Aorta (tissue), 5 donors: ENCODE measurements at regions not wholly inside any gene's neighbourhood (a gene's known extent, or its start where the extent isn't known, plus 50 kb on each side); places are given as distances from the start of the nearest gene placed in this dataset.

Source experiments
- ATAC-seq: fragments of 200-7000 bp; cut with Tn5 transposase; one replicate; pipeline ENCODE4 v1.9.1; 2022; ENCODE audit warnings: moderate library complexity; ENCODE audit not compliant: low FRiP score
- DNase-seq, 2 donors: peaks; one replicate each; pipeline ENCODE4 v3.0.0-alpha.2; 2020
- H3K27ac ChIP-seq, 2 donors: one replicate each; pipeline ENCODE4 v1.5.1; 2013; ENCODE audit warnings: low read length in 2 of 2, mild to moderate bottlenecking in 2 of 2, moderate library complexity in 2 of 2, control low read depth in 1 of 2, inconsistent platforms in 1 of 2, low read depth in 1 of 2
- H3K27me3 ChIP-seq, 2 donors: one replicate each; pipeline ENCODE4 v1.6.1; 2013; ENCODE audit warnings: control low read depth in 1 of 2, low read length in 1 of 2, mild to moderate bottlenecking in 1 of 2, moderate library complexity in 1 of 2; ENCODE audit not compliant: insufficient read depth in 2 of 2, control insufficient read depth in 1 of 2
- H3K36me3 ChIP-seq, 2 donors: one replicate each; pipeline ENCODE4 v1.6.1; 2013; ENCODE audit warnings: control low read depth in 1 of 2, low read length in 1 of 2, mild to moderate bottlenecking in 1 of 2; ENCODE audit not compliant: insufficient read depth in 2 of 2, control insufficient read depth in 1 of 2
- H3K4me1 ChIP-seq, 2 donors: one replicate each; pipeline ENCODE4 v1.6.1; 2013; ENCODE audit warnings: low read length in 2 of 2, control low read depth in 1 of 2, mild to moderate bottlenecking in 1 of 2, moderate library complexity in 1 of 2; ENCODE audit not compliant: insufficient read depth in 2 of 2, control insufficient read depth in 1 of 2
- H3K4me3 ChIP-seq, 2 donors: one replicate each; pipeline ENCODE4 v1.5.1; 2013; ENCODE audit warnings: low read length in 2 of 2, control low read depth in 1 of 2, mild to moderate bottlenecking in 1 of 2
- H3K9me3 ChIP-seq: one replicate; pipeline ENCODE4 v1.6.1; 2013; ENCODE audit warnings: mild to moderate bottlenecking, low read length; ENCODE audit not compliant: control insufficient read depth
- WGBS, 2 donors: extraction: QIAGEN DNeasy Blood & Tissue Kit; methylation state at CpG; one replicate each; pipeline ENCODE4 v1.1.7; 2013; 5-methylcytosine and 5-hydroxymethylcytosine counted together
- intact Hi-C, 2 donors: fragments of 100-400 bp; cut with DNase I; formaldehyde crosslinking; loops; one replicate each; pipeline versions ENCODE4 v1.14.2 to v1.15.0; 2022
- donor health status: healthy with polysubstance abuse.
- donor health status: Bipolar disorder and iron deficiency.
- donor health status: DM: no; HTN: no; CAD: no.
- donor health status: DM: no; HTN: no; CAD: no.
- donor health status: DM: yes; HTN: yes; CAD: no.

DNA sequence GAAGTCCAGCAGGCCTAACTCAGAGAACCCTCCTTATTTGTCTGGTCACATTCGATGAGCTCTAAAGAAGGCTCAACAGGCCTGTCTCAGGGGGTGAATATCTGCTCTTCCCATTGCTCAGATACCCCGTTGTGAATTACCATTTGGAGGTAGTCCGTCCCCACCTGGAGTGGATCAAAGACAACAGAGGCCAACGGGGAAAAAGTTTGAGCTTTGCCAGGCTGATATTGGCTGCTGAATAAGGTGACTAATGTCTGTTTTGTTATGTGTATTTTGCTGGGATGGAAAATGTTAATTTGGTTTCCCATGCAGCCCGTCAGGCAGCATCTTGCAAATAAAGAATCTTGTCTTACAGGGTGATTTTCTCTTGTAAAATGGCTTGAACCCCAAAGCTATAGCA, 69.2 kb upstream of the EPS8L3 start:
- Histone ChIP-seq H3K27me3 (no peaks in the 10 kb centered on the region), H3K27ac (no peak overlapping the region), H3K4me3 (no peak overlapping the region), H3K9me3 (no peaks in the 10 kb centered on the region), H3K4me1 (no peaks in the 10 kb centered on the region), H3K36me3 (no peaks in the 10 kb centered on the region)
- intact Hi-C loops = no loop called here
- DNase-seq (no peak), ATAC-seq (no peak)
- 75 to 79% methylated on average over 5 of the region's 5 CpGs for WGBS, 2 donors

DNA sequence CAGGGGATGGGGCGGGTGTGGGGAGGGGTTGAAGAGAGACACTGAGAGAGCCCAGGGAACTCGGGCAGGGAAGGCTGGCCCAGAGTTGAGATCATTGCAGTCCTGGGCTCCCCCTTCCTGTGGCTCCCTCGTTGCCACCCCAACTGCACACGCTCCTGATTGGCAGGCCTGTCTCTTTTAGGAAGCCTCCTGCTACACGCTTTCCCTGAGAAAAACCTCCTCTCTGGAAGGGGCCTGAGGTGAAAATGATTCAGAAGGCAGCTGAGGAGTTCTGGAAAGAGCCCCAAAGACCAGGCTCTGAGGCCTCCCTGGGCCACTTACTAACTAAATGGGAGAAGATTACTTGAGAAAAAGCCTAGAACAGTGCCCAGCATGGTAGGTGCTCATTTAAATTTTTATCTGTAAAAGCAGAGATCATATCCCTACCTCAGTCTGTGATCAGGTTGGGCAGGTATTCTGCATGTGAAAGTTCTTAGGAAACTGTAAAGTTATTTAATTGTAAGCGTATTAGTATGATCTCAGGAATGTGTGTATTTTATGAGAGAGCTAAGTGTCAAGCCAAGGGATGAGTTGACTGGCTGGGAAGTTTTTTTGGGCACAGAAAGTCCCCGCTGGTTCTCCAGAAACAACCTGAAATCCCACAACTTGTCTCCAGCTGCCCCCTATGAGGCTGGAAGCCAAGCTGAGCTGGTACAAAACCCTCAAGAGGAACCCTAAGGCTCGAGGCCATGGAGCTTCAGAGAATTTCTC, 65.2 kb upstream of the EPS8L3 start:
- no peaks in the 10 kb centered on the region for H3K36me3 ChIP-seq
- H3K27me3 ChIP-seq = no peaks in the 10 kb centered on the region
- no peak for DNase-seq
- no peak overlapping the region for H3K27ac ChIP-seq
- no peak for ATAC-seq
- 74 to 80% methylated on average over 8 of the region's 8 CpGs for WGBS, 2 donors
- H3K4me1 ChIP-seq = no peaks in the 10 kb centered on the region
- no peaks in the 10 kb centered on the region for H3K9me3 ChIP-seq
- intact Hi-C loops = no loop called here
- no peak overlapping the region for H3K4me3 ChIP-seq

DNA sequence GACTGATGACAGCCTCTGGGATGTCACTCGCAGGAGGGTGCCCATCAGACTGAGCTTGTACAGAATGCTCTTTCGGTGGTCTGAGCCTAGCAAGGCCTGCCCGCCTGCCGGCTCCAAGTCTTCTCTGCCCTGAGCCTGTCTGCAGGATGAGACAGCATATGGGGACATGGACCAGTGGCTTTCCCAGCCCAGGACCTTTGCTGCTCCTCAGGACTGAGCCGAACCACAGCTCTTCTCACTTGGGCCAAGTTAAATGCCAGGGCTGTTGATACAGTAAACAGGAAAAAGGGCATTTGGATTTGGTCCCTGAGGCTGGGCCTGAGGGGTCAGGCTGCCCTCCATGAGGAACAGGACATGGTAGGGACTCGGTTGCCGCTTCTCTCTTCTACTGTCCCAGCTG, 64.3 kb upstream of the EPS8L3 start:
- H3K4me1 ChIP-seq = peaks cover 0 to 2% of the 10 kb centered on the region in 2 donors
- no peaks in the 10 kb centered on the region for H3K9me3 ChIP-seq
- H3K27me3 ChIP-seq = no peaks in the 10 kb centered on the region
- no peak for ATAC-seq
- 86 to 88% methylated on average over 7 of the region's 7 CpGs for WGBS, 2 donors
- H3K4me3 ChIP-seq = no peak overlapping the region
- H3K27ac ChIP-seq = no peak overlapping the region
- H3K36me3 ChIP-seq = no peaks in the 10 kb centered on the region
- no peak for DNase-seq
- intact Hi-C loops = no loop called here

DNA sequence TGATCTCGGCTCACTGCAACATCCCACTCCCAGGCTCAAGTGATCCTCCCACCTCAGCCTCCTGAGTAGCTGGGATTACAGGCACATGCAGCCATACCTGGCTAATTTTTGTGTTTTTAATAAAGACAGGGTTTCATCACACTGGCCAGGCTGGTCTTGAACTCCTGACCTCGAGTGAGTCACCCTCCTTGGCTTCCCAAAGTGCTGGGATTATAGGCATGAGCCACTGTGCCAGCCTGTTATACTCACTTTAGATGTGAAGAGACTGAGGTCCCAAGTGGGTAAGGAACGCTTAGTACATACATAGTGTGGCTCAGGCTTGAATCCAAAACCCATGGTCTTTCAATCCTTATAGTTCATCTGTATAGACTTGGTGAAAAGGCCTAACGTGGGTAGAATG, 63.7 kb upstream of the EPS8L3 start:
- H3K27me3 ChIP-seq = no peaks in the 10 kb centered on the region
- H3K36me3 ChIP-seq = no peaks in the 10 kb centered on the region
- DNase-seq = no peak
- no peak for ATAC-seq
- H3K4me3 ChIP-seq = no peak overlapping the region
- H3K27ac ChIP-seq = no peak overlapping the region
- no peaks in the 10 kb centered on the region for H3K9me3 ChIP-seq
- intact Hi-C loops = no loop called here
- WGBS, 2 donors = 88 to 95% methylated on average over 4 of the region's 4 CpGs
- H3K4me1 ChIP-seq = peaks cover 0 to 2% of the 10 kb centered on the region in 2 donors

DNA sequence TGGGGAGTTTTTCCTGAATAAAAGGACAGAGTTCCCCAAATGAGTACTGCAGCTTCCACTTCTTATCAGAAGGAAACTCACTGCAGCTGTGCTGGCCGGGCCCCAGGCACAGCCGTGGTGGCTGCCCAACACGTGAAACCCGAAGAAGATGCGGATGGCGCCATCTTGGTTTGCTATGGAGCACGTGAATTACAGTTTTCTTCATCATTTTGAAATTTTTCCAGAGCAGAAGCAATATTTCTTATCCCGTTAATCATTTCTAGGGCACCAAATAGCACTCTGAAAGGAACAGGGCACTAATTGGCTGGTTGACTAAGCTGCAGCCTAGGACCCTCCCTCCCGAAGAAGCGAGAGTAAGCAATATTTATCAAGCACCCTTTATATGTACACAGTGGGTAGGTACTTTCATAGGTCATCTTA, 63.2 kb upstream of the EPS8L3 start:
- Histone ChIP-seq H3K4me3 (no peak overlapping the region), H3K27me3 (no peaks in the 10 kb centered on the region), H3K27ac (no peak overlapping the region), H3K4me1 (peaks cover 0 to 4% of the 10 kb centered on the region in 2 donors), H3K36me3 (no peaks in the 10 kb centered on the region), H3K9me3 (no peaks in the 10 kb centered on the region)
- no peak for DNase-seq
- WGBS, 2 donors = 83 to 85% methylated on average over 10 of the region's 10 CpGs
- no peak for ATAC-seq
- intact Hi-C loops = no loop called here

DNA sequence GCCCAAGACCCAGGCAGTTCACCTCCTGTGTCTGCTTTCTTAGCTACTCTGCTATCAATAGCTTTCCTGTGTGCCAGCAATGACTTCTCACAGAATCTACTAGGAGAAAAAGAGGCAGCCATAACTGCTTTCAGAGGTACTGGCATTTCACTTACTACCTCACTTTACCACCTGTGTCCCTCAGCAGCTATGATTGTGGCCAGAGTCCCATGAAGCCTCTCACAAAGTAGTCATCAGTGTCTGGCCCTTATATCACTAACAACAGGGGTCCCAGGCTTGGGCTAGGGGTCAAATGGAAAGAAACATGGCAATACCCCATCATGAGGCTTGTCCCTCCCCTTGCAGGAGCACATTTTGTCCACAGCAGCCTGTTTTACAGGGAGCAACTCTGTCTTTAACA, 62.7 kb upstream of the EPS8L3 start:
- Histone ChIP-seq H3K27me3 (no peaks in the 10 kb centered on the region), H3K27ac (no peak overlapping the region), H3K4me3 (no peak overlapping the region), H3K9me3 (no peaks in the 10 kb centered on the region), H3K36me3 (no peaks in the 10 kb centered on the region), H3K4me1 (peaks cover 0 to 7% of the 10 kb centered on the region in 2 donors)
- DNase-seq (no peak), ATAC-seq (no peak)
- intact Hi-C loops = no loop called here

DNA sequence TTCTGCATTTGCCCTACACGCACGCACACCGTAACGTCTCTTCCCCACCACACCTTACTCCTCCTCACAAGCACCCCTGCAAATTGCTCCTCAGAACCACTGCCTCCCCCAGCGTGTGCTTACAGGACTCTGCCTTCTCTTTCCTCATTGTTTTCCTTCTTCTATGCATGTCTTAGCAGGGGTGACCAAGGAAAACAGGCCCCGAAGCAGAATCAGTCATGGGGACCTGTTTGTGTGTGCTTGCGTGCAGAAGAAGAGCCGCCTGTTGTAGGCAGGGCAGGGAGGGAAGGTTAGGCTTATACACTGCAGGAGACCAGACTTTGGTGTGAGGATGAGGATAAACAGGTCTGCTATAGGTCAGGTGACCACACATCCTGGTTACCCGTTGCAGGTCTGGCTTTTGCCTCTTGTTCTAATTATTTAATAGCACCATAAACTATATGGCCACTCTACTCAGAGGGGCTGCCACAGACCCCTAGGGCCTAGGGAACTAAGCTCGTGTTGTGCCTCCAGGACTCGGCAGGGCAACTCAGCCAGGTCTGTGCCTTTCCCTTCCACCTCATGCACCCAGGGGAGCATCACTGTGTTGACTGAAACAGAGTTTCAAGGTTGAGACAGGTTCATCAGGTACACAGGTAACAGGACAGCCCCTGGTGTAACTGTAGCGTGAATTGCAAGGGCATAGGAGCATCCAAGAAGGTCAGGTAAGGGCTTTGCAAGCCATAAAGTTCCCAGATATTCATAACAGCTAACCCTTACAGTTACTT, 60.8 kb upstream of the EPS8L3 start:
- H3K36me3 ChIP-seq = no peaks in the 10 kb centered on the region
- no peaks in the 10 kb centered on the region for H3K9me3 ChIP-seq
- ATAC-seq (no peak), DNase-seq (no peak)
- peaks cover 0 to 7% of the 10 kb centered on the region in 2 donors for H3K4me1 ChIP-seq
- 63 to 64% methylated on average over 12 of the region's 12 CpGs for WGBS, 2 donors
- intact Hi-C loops = loop anchor here (5.0 kb wide), 4 partner anchors 37 to 88 kb away; partner anchors contain the start of gene CSF1 (in 1 of the 2)
- H3K4me3 ChIP-seq = no peak overlapping the region
- H3K27ac ChIP-seq = peak overlapping the region in 1 of 2 donors; percentile 76
- no peaks in the 10 kb centered on the region for H3K27me3 ChIP-seq

DNA sequence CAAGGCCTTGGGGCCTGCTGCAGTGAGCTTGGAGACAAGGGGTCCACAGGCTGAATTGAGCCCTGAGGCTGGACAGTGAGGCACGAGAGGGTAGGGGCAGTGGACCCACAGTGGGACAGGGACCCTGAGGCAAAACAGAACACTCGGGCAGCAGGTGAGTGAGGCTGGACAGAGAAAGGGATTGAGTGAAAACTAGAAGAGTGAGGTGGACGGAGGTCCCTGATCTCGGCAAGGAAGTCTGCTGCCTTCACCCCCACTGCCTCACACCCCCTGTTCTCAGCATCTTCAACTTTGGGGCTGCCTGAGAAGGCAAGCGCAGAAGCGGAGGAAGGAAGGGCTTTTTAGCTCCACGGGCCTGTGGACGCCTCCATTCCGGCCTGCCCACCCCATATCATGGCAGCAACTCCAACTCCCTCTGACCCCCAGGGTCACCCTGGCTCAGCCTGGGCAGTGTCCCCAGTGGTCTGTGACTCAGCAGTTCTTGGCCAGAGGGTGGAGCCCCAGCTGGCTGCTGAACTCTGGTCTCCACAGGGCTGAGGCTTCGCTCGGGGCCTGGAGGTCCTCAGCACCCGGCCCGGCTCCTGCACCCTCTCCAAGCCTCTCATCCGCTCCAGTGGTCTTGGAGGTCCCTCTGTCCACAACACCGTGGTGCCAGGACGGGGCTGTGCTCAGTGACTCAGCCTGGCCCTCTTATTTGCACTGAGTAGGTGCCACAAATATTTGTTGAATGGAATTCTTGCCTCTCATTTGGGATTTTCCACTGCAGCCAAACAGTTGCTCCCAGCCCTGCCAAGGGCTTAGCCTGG, 60.0 kb upstream of the EPS8L3 start:
- Histone ChIP-seq H3K27me3 (no peaks in the 10 kb centered on the region), H3K4me1 (peaks cover 0 to 7% of the 10 kb centered on the region in 2 donors), H3K27ac (peak overlapping the region; percentile 1 to 76), H3K4me3 (no peak overlapping the region), H3K36me3 (no peaks in the 10 kb centered on the region), H3K9me3 (no peaks in the 10 kb centered on the region)
- WGBS, 2 donors = 48 to 49% methylated on average over 16 of the region's 16 CpGs
- intact Hi-C loops = loop anchor here (5.0 kb wide), 4 partner anchors 36 to 89 kb away; partner anchors contain the start of gene CSF1 (in 1 of the 2)
- DNase-seq (peak; percentile 85 to 91), ATAC-seq (peak; percentile 83)
